Neural progenitor cell (in vitro differentiated cells): ENCODE measurements at regions not wholly inside any gene's neighbourhood (a gene's known extent, or its start where the extent isn't known, plus 50 kb on each side); places are given as distances from the start of the nearest gene placed in this dataset.

ENCODE experiments used
- DNase-seq: peaks from one replicate; pipeline ENCODE4 v3.0.0-alpha.2; 2016; ENCODE audit warnings: low spot score
- H2AFZ ChIP-seq: fragments of 200-600 bp; sonication (generic); replicated peaks from 2 replicates; pipeline ENCODE4 v1.6.1; 2016; ENCODE audit warnings: antibody characterized with exemption
- H3F3A ChIP-seq: fragments of 200-600 bp; sonication (generic); 2 replicates; pipeline ENCODE4 v1.6.1; 2016; ENCODE audit warnings: antibody characterized with exemption, low read depth
- H3K27ac ChIP-seq: fragments of 200-600 bp; sonication (generic); 2 replicates; pipeline ENCODE4 v1.5.1; 2016; ENCODE audit warnings: mild to moderate bottlenecking
- H3K27me3 ChIP-seq: fragments of 200-600 bp; sonication (generic); 2 replicates; pipeline ENCODE4 v1.6.1; 2016; ENCODE audit warnings: mild to moderate bottlenecking, moderate library complexity
- H3K36me3 ChIP-seq: fragments of 200-600 bp; sonication (generic); 2 replicates; pipeline ENCODE4 v1.5.1; 2016
- H3K4me1 ChIP-seq: fragments of 200-600 bp; sonication (generic); 2 replicates; pipeline ENCODE4 v1.6.1; 2016; ENCODE audit warnings: mixed run types
- H3K4me2 ChIP-seq: fragments of 200-600 bp; sonication (generic); 2 replicates; pipeline ENCODE4 v1.6.1; 2016
- H3K4me3 ChIP-seq: fragments of 200-600 bp; sonication (generic); 2 replicates; pipeline ENCODE4 v1.5.1; 2016
- H3K79me2 ChIP-seq: fragments of 200-600 bp; sonication (generic); 2 replicates; pipeline ENCODE4 v1.6.1; 2016; ENCODE audit warnings: low read depth
- H3K9ac ChIP-seq: fragments of 200-600 bp; sonication (generic); 2 replicates; pipeline ENCODE4 v1.6.1; 2016
- H3K9me3 ChIP-seq: fragments of 200-600 bp; sonication (generic); 2 replicates; pipeline ENCODE4 v1.5.1; 2016; ENCODE audit warnings: low read depth
- H4K20me1 ChIP-seq: fragments of 200-600 bp; sonication (generic); 2 replicates; pipeline ENCODE4 v1.6.1; 2016; ENCODE audit warnings: low read depth
- H3K27ac Mint-ChIP-seq: 3 replicates; pipeline ENCODE4 v1.8.0; 2021; ENCODE audit warnings: mixed read lengths
- H3K27me3 Mint-ChIP-seq: 2 replicates; pipeline ENCODE4 v1.8.0; 2022; ENCODE audit warnings: low read depth, mild to moderate bottlenecking, inconsistent platforms, moderate library complexity, mixed read lengths; ENCODE audit not compliant: insufficient read depth
- H3K36me3 Mint-ChIP-seq: 3 replicates; pipeline ENCODE4 v1.8.0; 2021; ENCODE audit warnings: mixed read lengths
- H3K4me1 Mint-ChIP-seq: 3 replicates; pipeline ENCODE4 v1.8.0; 2021; ENCODE audit warnings: mixed read lengths
- H3K4me3 Mint-ChIP-seq: 3 replicates; pipeline ENCODE4 v1.8.0; 2021; ENCODE audit warnings: mild to moderate bottlenecking, moderate library complexity, mixed read lengths
- H3K9me3 Mint-ChIP-seq: 3 replicates; pipeline ENCODE4 v1.8.0; 2020; ENCODE audit warnings: mixed read lengths
- EZH2 ChIP-seq: fragments of 200-600 bp; sonication (generic); IDR thresholded peaks from 2 replicates; pipeline ENCODE4 v1.6.1; 2017; ENCODE audit warnings: antibody characterized with exemption, mild to moderate bottlenecking, moderate library complexity
- EZH2phosphoT487 ChIP-seq: fragments of 200-600 bp; sonication (generic); IDR thresholded peaks from 2 replicates; pipeline ENCODE4 v1.6.1; 2017; ENCODE audit warnings: antibody characterized with exemption
- TF ChIP-seq, protein P1 (sequence below): fragments of 200-600 bp; sonication (generic); IDR thresholded peaks from 2 replicates; pipeline ENCODE4 v1.5.1; 2017; ENCODE audit warnings: antibody characterized with exemption, mild to moderate bottlenecking

DNA sequence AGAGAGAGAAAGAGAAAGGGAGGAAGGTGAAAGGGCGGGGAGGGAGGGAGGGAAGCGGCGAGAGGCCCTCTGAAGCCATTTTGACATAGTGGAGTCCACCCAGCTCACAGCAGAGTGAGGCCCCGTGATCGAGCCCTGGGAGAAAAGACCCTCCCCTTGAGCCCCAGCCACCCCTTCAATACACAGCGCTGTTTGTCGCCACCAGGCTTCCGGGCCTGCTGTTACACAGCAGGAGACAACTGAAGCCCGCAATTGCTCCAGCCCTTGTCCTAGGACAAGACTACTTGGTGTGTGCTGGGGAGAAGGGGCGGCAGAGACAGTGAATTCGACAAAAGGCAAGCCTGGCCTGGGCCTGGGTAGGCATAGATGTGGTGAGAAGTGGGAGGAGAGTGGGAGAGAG, 67.3 kb downstream of the PRR18 start:
- H3K4me3 Mint-ChIP-seq: no peak overlapping the region

DNA sequence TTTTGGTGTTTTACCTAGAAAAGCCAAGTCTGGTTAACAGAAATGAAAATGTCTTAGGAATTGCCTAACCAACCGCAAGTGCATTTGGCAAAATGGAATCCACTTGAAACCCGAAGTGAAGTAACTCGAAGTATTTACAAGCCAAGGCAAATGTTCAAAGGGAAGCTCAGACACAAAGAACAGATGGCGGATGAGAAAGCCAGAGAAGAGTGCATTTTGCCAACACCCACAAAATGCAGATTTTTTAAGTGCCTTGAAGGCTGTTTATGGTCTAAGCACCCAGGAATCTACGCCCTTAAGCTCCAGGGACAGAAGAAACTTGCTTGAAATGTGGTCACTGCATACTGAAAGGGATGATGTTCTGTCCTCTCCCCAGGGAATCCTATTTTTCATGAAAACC, 70.0 kb upstream of the TBXT start:
- Histone ChIP-seq H3K9me3 (no peaks in the 10 kb centered on the region), H4K20me1 (no peaks in the 10 kb centered on the region), H2AFZ (no peak overlapping the region), H3K79me2 (no peaks in the 10 kb centered on the region), H3K27me3 (no peaks in the 10 kb centered on the region), H3K4me2 (no peak overlapping the region), H3F3A (peaks cover 6% of the 10 kb centered on the region), H3K36me3 (no peaks in the 10 kb centered on the region), H3K27ac (no peak overlapping the region), H3K4me3 (no peak overlapping the region), H3K9ac (no peak overlapping the region), H3K4me1 (peaks cover 10% of the 10 kb centered on the region)
- Mint-ChIP-seq H3K4me3 (no peak overlapping the region), H3K27me3 (peaks cover 12% of the 10 kb centered on the region), H3K9me3 (no peaks in the 10 kb centered on the region), H3K36me3 (no peaks in the 10 kb centered on the region), H3K27ac (no peak overlapping the region), H3K4me1 (peaks cover 17% of the 10 kb centered on the region)
- DNase-seq: no peak
- TF ChIP-seq EZH2phosphoT487: no peak
- TF ChIP-seq, protein P1, sequence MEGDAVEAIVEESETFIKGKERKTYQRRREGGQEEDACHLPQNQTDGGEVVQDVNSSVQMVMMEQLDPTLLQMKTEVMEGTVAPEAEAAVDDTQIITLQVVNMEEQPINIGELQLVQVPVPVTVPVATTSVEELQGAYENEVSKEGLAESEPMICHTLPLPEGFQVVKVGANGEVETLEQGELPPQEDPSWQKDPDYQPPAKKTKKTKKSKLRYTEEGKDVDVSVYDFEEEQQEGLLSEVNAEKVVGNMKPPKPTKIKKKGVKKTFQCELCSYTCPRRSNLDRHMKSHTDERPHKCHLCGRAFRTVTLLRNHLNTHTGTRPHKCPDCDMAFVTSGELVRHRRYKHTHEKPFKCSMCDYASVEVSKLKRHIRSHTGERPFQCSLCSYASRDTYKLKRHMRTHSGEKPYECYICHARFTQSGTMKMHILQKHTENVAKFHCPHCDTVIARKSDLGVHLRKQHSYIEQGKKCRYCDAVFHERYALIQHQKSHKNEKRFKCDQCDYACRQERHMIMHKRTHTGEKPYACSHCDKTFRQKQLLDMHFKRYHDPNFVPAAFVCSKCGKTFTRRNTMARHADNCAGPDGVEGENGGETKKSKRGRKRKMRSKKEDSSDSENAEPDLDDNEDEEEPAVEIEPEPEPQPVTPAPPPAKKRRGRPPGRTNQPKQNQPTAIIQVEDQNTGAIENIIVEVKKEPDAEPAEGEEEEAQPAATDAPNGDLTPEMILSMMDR: no peak
- TF ChIP-seq EZH2: no peak

More for the DNA sequence above, 67.3 kb downstream of the PRR18 start:
- Mint-ChIP-seq H3K27ac (no peak overlapping the region), H3K9me3 (no peaks in the 10 kb centered on the region), H3K27me3 (peaks cover 11% of the 10 kb centered on the region), H3K36me3 (no peaks in the 10 kb centered on the region), H3K4me1 (peaks cover 17% of the 10 kb centered on the region)
- H3K4me1 ChIP-seq: peaks cover 10% of the 10 kb centered on the region
- peak overlapping the region; percentile 95 for H2AFZ ChIP-seq
- no peaks in the 10 kb centered on the region for H3K9me3 ChIP-seq
- peaks cover 6% of the 10 kb centered on the region for H3F3A ChIP-seq
- H3K79me2 ChIP-seq: no peaks in the 10 kb centered on the region
- H3K36me3 ChIP-seq: no peaks in the 10 kb centered on the region
- no peaks in the 10 kb centered on the region for H3K27me3 ChIP-seq
- DNase-seq: no peak
- no peak overlapping the region for H3K4me2 ChIP-seq
- H4K20me1 ChIP-seq: no peaks in the 10 kb centered on the region
- no peak overlapping the region for H3K9ac ChIP-seq
- TF ChIP-seq EZH2 (no peak), EZH2phosphoT487 (no peak)
- TF ChIP-seq, protein P1: no peak
- no peak overlapping the region for H3K27ac ChIP-seq
- no peak overlapping the region for H3K4me3 ChIP-seq

DNA sequence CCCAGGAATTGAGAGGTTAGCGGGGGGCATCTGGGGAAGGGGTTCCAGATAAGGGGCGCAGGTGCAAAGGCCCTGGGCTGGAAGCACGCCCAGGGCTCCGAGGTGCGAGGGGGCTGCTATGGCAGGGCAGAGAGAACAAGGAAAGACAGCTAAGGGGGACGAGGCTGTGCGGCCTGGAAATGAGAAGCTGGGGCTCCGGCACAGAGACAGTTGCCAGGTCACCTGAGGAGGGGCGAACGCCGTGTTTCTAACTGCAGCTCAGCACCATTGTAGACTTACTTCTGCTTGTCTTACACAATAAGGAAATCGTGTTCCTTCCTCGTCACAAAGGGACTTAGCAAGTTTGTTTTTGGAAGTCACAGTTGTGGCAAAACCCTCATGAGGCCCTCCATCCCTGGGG, 68.9 kb upstream of the TBXT start:
- Mint-ChIP-seq H3K4me3 (no peak overlapping the region), H3K36me3 (no peaks in the 10 kb centered on the region), H3K27ac (no peak overlapping the region), H3K4me1 (peaks cover 17% of the 10 kb centered on the region), H3K9me3 (no peaks in the 10 kb centered on the region), H3K27me3 (peaks cover 8% of the 10 kb centered on the region)
- H3K27ac ChIP-seq: no peak overlapping the region
- DNase-seq: no peak
- H3K27me3 ChIP-seq: no peaks in the 10 kb centered on the region
- no peaks in the 10 kb centered on the region for H3K9me3 ChIP-seq
- no peaks in the 10 kb centered on the region for H3K79me2 ChIP-seq
- no peak overlapping the region for H3K9ac ChIP-seq
- no peaks in the 10 kb centered on the region for H4K20me1 ChIP-seq
- peaks cover 6% of the 10 kb centered on the region for H3F3A ChIP-seq
- H3K4me2 ChIP-seq: no peak overlapping the region
- peaks cover 10% of the 10 kb centered on the region for H3K4me1 ChIP-seq
- no peaks in the 10 kb centered on the region for H3K36me3 ChIP-seq
- TF ChIP-seq EZH2: no peak
- TF ChIP-seq, protein P1: no peak
- TF ChIP-seq EZH2phosphoT487: no peak
- H3K4me3 ChIP-seq: no peak overlapping the region
- H2AFZ ChIP-seq: no peak overlapping the region
